ENCODE measurements at regions not wholly inside any gene's neighbourhood (a gene's known extent, or its start where the extent isn't known, plus 50 kb on each side); places are given as distances from the start of the nearest gene placed in this dataset.

- DNase-seq (ENCODE audit: low spot score) (peak; percentile 28), ATAC-seq (ENCODE audit: low read depth) (no peak)
- no peak overlapping the region for H3K4me3 ChIP-seq (ENCODE audit: severe bottlenecking)
- H3K36me3 ChIP-seq (ENCODE audit: low read depth) = peaks cover 86% of the 10 kb centered on the region
- no peak for TF ChIP-seq CTCF (IDR thresholded peaks at IDR 0.05; ENCODE audit: poor library complexity, severe bottlenecking)
- no peaks in the 10 kb centered on the region for H3K27me3 ChIP-seq (ENCODE audit: insufficient read depth, poor library complexity, severe bottlenecking)
- no peak overlapping the region for H3K27ac ChIP-seq (ENCODE audit: poor library complexity, severe bottlenecking)
- no peaks in the 10 kb centered on the region for H3K4me1 ChIP-seq (ENCODE audit: insufficient read depth, poor library complexity, severe bottlenecking)
- no peaks in the 10 kb centered on the region for H3K9me3 ChIP-seq (ENCODE audit: severe bottlenecking)
Measured at GRCh38 chr17:77493901-77494663, 353.3 kb downstream of the SEC14L1 start.

GRCh38 chr17:77494664-77495435, 354.1 kb downstream of the SEC14L1 start:
- no peaks in the 10 kb centered on the region for H3K27me3 ChIP-seq (ENCODE audit: insufficient read depth, poor library complexity, severe bottlenecking)
- no peak overlapping the region for H3K4me3 ChIP-seq (ENCODE audit: severe bottlenecking)
- H3K4me1 ChIP-seq (ENCODE audit: insufficient read depth, poor library complexity, severe bottlenecking) = no peaks in the 10 kb centered on the region
- peak; percentile 93 for TF ChIP-seq CTCF (IDR thresholded peaks at IDR 0.05; ENCODE audit: poor library complexity, severe bottlenecking)
- DNase-seq (ENCODE audit: low spot score) (peak; percentile 70), ATAC-seq (ENCODE audit: low read depth) (peak; percentile 63)
- no peak overlapping the region for H3K27ac ChIP-seq (ENCODE audit: poor library complexity, severe bottlenecking)
- H3K9me3 ChIP-seq (ENCODE audit: severe bottlenecking) = no peaks in the 10 kb centered on the region
- peaks cover 88% of the 10 kb centered on the region for H3K36me3 ChIP-seq (ENCODE audit: low read depth)

GRCh38 chr17:77495575-77495974, 354.8 kb downstream of the SEC14L1 start:
- ATAC-seq (ENCODE audit: low read depth) = no peak
- Histone ChIP-seq H3K4me3 (ENCODE audit: severe bottlenecking) (no peak overlapping the region), H3K27me3 (ENCODE audit: insufficient read depth, poor library complexity, severe bottlenecking) (no peaks in the 10 kb centered on the region), H3K9me3 (ENCODE audit: severe bottlenecking) (no peaks in the 10 kb centered on the region), H3K4me1 (ENCODE audit: insufficient read depth, poor library complexity, severe bottlenecking) (no peaks in the 10 kb centered on the region), H3K27ac (ENCODE audit: poor library complexity, severe bottlenecking) (no peak overlapping the region), H3K36me3 (ENCODE audit: low read depth) (peaks cover 88% of the 10 kb centered on the region)
- no peak for TF ChIP-seq CTCF (IDR thresholded peaks at IDR 0.05; ENCODE audit: poor library complexity, severe bottlenecking)
- peak; percentile 33 for DNase-seq (ENCODE audit: low spot score)

- Histone ChIP-seq H3K27ac (ENCODE audit: poor library complexity, severe bottlenecking) (no peak overlapping the region), H3K27me3 (ENCODE audit: insufficient read depth, poor library complexity, severe bottlenecking) (no peaks in the 10 kb centered on the region), H3K9me3 (ENCODE audit: severe bottlenecking) (no peaks in the 10 kb centered on the region), H3K4me1 (ENCODE audit: insufficient read depth, poor library complexity, severe bottlenecking) (no peaks in the 10 kb centered on the region), H3K4me3 (ENCODE audit: severe bottlenecking) (no peak overlapping the region), H3K36me3 (ENCODE audit: low read depth) (peaks cover 88% of the 10 kb centered on the region)
- ATAC-seq (ENCODE audit: low read depth) = no peak
- TF ChIP-seq CTCF (IDR thresholded peaks at IDR 0.05; ENCODE audit: poor library complexity, severe bottlenecking) = no peak
- peak; percentile 34 for DNase-seq (ENCODE audit: low spot score)
Measured at GRCh38 chr17:77496401-77496801, 355.6 kb downstream of the SEC14L1 start.

All from RWPE2 (cell line).